Neural progenitor cell (in vitro differentiated cells): ENCODE measurements at regions not wholly inside any gene's neighbourhood (a gene's known extent, or its start where the extent isn't known, plus 50 kb on each side); places are given as distances from the start of the nearest gene placed in this dataset.

ENCODE experiments used
- CTCF ChIP-seq: fragments of 200-600 bp; sonication (generic); IDR thresholded peaks from 2 replicates; pipeline ENCODE4 v1.5.1; 2017; ENCODE audit warnings: antibody characterized with exemption, mild to moderate bottlenecking
- EZH2 ChIP-seq: fragments of 200-600 bp; sonication (generic); IDR thresholded peaks from 2 replicates; pipeline ENCODE4 v1.6.1; 2017; ENCODE audit warnings: antibody characterized with exemption, mild to moderate bottlenecking, moderate library complexity

- no peak for TF ChIP-seq CTCF
- TF ChIP-seq EZH2 = no peak
These were observed 1167.5 kb upstream of the ACVR2A start for GRCh38 chr2:146677280-146677679.
